Smooth muscle cell (in vitro differentiated cells): ENCODE measurements at regions not wholly inside any gene's neighbourhood (a gene's known extent, or its start where the extent isn't known, plus 50 kb on each side); places are given as distances from the start of the nearest gene placed in this dataset.

Experiments
- DNase-seq: peaks from one replicate; lab custom pipeline; 2025; ENCODE audit not compliant: unreplicated experiment; lab: John Stamatoyannopoulos, UW
- H2AFZ ChIP-seq: fragments of 200-600 bp; sonication (generic); 2 replicates; pipeline ENCODE4 v1.6.0; 2016; ENCODE audit warnings: antibody characterized with exemption, low read depth, mild to moderate bottlenecking
- H3F3A ChIP-seq: fragments of 200-600 bp; sonication (generic); 2 replicates; pipeline ENCODE4 v1.6.0; 2017; ENCODE audit warnings: antibody characterized with exemption, low read depth
- H3K27ac ChIP-seq: fragments of 200-600 bp; sonication (generic); 2 replicates; pipeline ENCODE4 v1.5.1; 2016; ENCODE audit warnings: low read depth, mild to moderate bottlenecking
- H3K27me3 ChIP-seq: fragments of 200-600 bp; sonication (generic); 2 replicates; pipeline ENCODE4 v1.6.1; 2016; ENCODE audit warnings: low read depth, mild to moderate bottlenecking
- H3K36me3 ChIP-seq: fragments of 200-600 bp; sonication (generic); 2 replicates; pipeline ENCODE4 v1.5.1; 2016; ENCODE audit warnings: low read depth
- H3K4me1 ChIP-seq: fragments of 200-600 bp; sonication (generic); 2 replicates; pipeline ENCODE4 v1.5.1; 2016; ENCODE audit warnings: low read depth
- H3K4me2 ChIP-seq: fragments of 200-600 bp; sonication (generic); 2 replicates; pipeline ENCODE4 v1.6.0; 2016; ENCODE audit warnings: mild to moderate bottlenecking
- H3K4me3 ChIP-seq: fragments of 200-600 bp; sonication (generic); 2 replicates; pipeline ENCODE4 v1.5.1; 2016; ENCODE audit warnings: mild to moderate bottlenecking
- H3K79me2 ChIP-seq: fragments of 200-600 bp; sonication (generic); 2 replicates; pipeline ENCODE4 v1.6.0; 2016; ENCODE audit warnings: low read depth, mild to moderate bottlenecking
- H3K9ac ChIP-seq: fragments of 200-600 bp; sonication (generic); 2 replicates; pipeline ENCODE4 v1.6.0; 2016; ENCODE audit warnings: low read depth
- H3K9me3 ChIP-seq: fragments of 200-600 bp; sonication (generic); replicated peaks from 2 replicates; pipeline ENCODE4 v1.5.1; 2016; ENCODE audit warnings: low read depth
- H4K20me1 ChIP-seq: fragments of 200-600 bp; sonication (generic); 2 replicates; pipeline ENCODE4 v1.6.0; 2016; ENCODE audit warnings: low read depth
- CTCF ChIP-seq: fragments of 200-600 bp; sonication (generic); IDR thresholded peaks from 2 replicates; pipeline ENCODE4 v1.5.1; 2017; ENCODE audit warnings: borderline replicate concordance, mild to moderate bottlenecking, antibody characterized with exemption; ENCODE audit not compliant: insufficient read depth, poor library complexity, severe bottlenecking
- WGBS: methylation state at CpG from one replicate; pipeline ENCODE4 v1.1.7; 2016; ENCODE audit warnings: low lambda C conversion rate; 5-methylcytosine and 5-hydroxymethylcytosine counted together

GRCh38 chr2:120580709-120581108, 155.0 kb upstream of the GLI2 start:
- no peak overlapping the region for H3K27ac ChIP-seq
- 90% methylated on average over 18 of the region's 18 CpGs for WGBS
- no peaks in the 10 kb centered on the region for H3K79me2 ChIP-seq
- H4K20me1 ChIP-seq = no peaks in the 10 kb centered on the region
- H3K36me3 ChIP-seq = no peaks in the 10 kb centered on the region
- no peaks in the 10 kb centered on the region for H3K9me3 ChIP-seq
- no peak overlapping the region for H3K9ac ChIP-seq
- DNase-seq = no peak
- peaks cover 48% of the 10 kb centered on the region for H3K27me3 ChIP-seq
- no peak for TF ChIP-seq CTCF
- H2AFZ ChIP-seq = no peak overlapping the region
- H3K4me1 ChIP-seq = no peaks in the 10 kb centered on the region
- H3K4me2 ChIP-seq = no peak overlapping the region
- no peak overlapping the region for H3K4me3 ChIP-seq
- no peaks in the 10 kb centered on the region for H3F3A ChIP-seq

- DNase-seq = no peak
- H3K9me3 ChIP-seq = no peaks in the 10 kb centered on the region
- peaks cover 46% of the 10 kb centered on the region for H3K27me3 ChIP-seq
- no peak overlapping the region for H3K4me3 ChIP-seq
- H3K9ac ChIP-seq = no peak overlapping the region
- H4K20me1 ChIP-seq = no peaks in the 10 kb centered on the region
- no peak for TF ChIP-seq CTCF
- H3K4me2 ChIP-seq = no peak overlapping the region
- H3K27ac ChIP-seq = no peak overlapping the region
- H3K36me3 ChIP-seq = no peaks in the 10 kb centered on the region
- no peaks in the 10 kb centered on the region for H3F3A ChIP-seq
- 88% methylated on average over 5 of the region's 5 CpGs for WGBS
- H3K79me2 ChIP-seq = no peaks in the 10 kb centered on the region
- H3K4me1 ChIP-seq = peaks cover 9% of the 10 kb centered on the region
- H2AFZ ChIP-seq = no peak overlapping the region
These were observed 152.5 kb upstream of the GLI2 start for GRCh38 chr2:120583121-120583520.

- 89% methylated on average over 1 of the region's 1 CpG for WGBS
- no peaks in the 10 kb centered on the region for H3K9me3 ChIP-seq
- DNase-seq = no peak
These were observed 151.7 kb upstream of the GLI2 start for GRCh38 chr2:120583851-120584570.

More at GRCh38 chr2:120583851-120584570, 151.7 kb upstream of the GLI2 start:
- H3K4me1 ChIP-seq = peaks cover 9% of the 10 kb centered on the region
- H3K36me3 ChIP-seq = no peaks in the 10 kb centered on the region
- H3K4me3 ChIP-seq = no peak overlapping the region
- H3F3A ChIP-seq = no peaks in the 10 kb centered on the region
- peaks cover 52% of the 10 kb centered on the region for H3K27me3 ChIP-seq
- H3K27ac ChIP-seq = no peak overlapping the region
- H3K9ac ChIP-seq = no peak overlapping the region
- H4K20me1 ChIP-seq = no peaks in the 10 kb centered on the region
- no peak overlapping the region for H2AFZ ChIP-seq
- no peak overlapping the region for H3K4me2 ChIP-seq
- H3K79me2 ChIP-seq = no peaks in the 10 kb centered on the region
- TF ChIP-seq CTCF = no peak
